WERI-Rb-1 (cell line): ENCODE measurements at regions not wholly inside any gene's neighbourhood (a gene's known extent, or its start where the extent isn't known, plus 50 kb on each side); places are given as distances from the start of the nearest gene placed in this dataset.

Source experiments
- DNase-seq: peaks from one replicate; pipeline ENCODE4 v3.0.0-alpha.2; 2020
- H3K27ac ChIP-seq: fragments of 250-450 bp; sonication (Bioruptor Pico); 2 replicates; pipeline ENCODE4 v1.5.1; 2020; ENCODE audit warnings: mild to moderate bottlenecking, moderate library complexity
- H3K27me3 ChIP-seq: fragments of 250-450 bp; sonication (Bioruptor Pico); 2 replicates; pipeline ENCODE4 v1.5.1; 2021; ENCODE audit warnings: mild to moderate bottlenecking, low read depth, moderate library complexity; ENCODE audit not compliant: insufficient read depth, severe bottlenecking
- H3K36me3 ChIP-seq: fragments of 250-450 bp; sonication (Bioruptor Pico); 2 replicates; pipeline ENCODE4 v1.5.1; 2020; ENCODE audit warnings: mild to moderate bottlenecking, moderate library complexity
- H3K4me3 ChIP-seq: 2 replicates; pipeline ENCODE4 v1.5.1; 2011; ENCODE audit warnings: low read depth, mild to moderate bottlenecking, control low read depth, low read length
- H3K9me3 ChIP-seq: fragments of 250-450 bp; sonication (Bioruptor Pico); 2 replicates; pipeline ENCODE4 v1.5.1; 2021; ENCODE audit warnings: mild to moderate bottlenecking, moderate library complexity; ENCODE audit not compliant: severe bottlenecking
- TF ChIP-seq, protein P1 (sequence below): IDR thresholded peaks from 2 replicates; pipeline ENCODE4 v1.5.1; 2011; ENCODE audit warnings: low read depth, mild to moderate bottlenecking, control low read depth, inconsistent platforms, low read length

DNA sequence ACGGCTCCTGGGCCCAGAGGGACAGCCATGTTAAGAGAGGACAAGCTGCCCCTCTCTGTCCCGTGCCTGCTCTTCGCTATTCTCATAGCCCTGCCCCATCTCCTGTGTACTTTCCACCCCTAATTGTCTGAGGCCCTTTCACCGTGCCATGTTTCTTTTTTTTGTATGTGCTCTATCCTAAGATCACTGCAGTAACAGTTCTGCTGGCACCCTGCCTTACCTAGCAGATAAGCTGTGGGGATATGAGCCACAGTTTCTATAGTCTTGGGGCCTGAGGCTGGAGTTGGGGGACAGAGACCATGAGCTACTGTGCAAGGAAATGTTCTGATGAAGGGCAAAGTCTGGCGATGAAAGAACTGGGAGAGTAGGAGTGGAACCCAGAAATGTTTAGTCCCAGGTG lies 269.5 kb upstream of the CITED2 start:
- Histone ChIP-seq H3K9me3 (peaks cover 3% of the 10 kb centered on the region), H3K27ac (no peak overlapping the region), H3K4me3 (no peak overlapping the region), H3K27me3 (no peaks in the 10 kb centered on the region), H3K36me3 (no peaks in the 10 kb centered on the region)
- TF ChIP-seq, protein P1, sequence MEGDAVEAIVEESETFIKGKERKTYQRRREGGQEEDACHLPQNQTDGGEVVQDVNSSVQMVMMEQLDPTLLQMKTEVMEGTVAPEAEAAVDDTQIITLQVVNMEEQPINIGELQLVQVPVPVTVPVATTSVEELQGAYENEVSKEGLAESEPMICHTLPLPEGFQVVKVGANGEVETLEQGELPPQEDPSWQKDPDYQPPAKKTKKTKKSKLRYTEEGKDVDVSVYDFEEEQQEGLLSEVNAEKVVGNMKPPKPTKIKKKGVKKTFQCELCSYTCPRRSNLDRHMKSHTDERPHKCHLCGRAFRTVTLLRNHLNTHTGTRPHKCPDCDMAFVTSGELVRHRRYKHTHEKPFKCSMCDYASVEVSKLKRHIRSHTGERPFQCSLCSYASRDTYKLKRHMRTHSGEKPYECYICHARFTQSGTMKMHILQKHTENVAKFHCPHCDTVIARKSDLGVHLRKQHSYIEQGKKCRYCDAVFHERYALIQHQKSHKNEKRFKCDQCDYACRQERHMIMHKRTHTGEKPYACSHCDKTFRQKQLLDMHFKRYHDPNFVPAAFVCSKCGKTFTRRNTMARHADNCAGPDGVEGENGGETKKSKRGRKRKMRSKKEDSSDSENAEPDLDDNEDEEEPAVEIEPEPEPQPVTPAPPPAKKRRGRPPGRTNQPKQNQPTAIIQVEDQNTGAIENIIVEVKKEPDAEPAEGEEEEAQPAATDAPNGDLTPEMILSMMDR = no peak
- DNase-seq = no peak

DNA sequence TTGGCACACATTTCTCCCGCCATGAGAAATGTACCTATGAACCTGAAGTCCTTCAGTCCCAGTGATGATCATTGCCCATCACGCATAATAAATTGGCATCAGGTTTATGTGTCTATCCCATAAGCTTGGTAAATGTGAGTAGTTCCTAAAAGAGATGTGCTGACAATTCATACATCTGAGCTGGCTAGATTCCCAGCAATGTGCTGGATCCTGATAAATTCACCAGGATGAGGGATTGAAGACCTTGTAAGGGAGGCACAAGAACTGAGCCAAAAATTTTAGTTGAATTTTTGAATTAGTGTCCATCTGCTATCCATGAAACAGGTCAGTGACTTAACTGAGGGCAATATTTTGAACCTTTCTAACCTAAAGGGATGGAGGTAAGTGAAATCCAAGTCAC lies 267.9 kb upstream of the CITED2 start:
- no peaks in the 10 kb centered on the region for H3K36me3 ChIP-seq
- H3K9me3 ChIP-seq = peaks cover 3% of the 10 kb centered on the region
- TF ChIP-seq, protein P1 = no peak
- DNase-seq = no peak
- H3K4me3 ChIP-seq = no peak overlapping the region
- H3K27ac ChIP-seq = no peak overlapping the region
- H3K27me3 ChIP-seq = no peaks in the 10 kb centered on the region

DNA sequence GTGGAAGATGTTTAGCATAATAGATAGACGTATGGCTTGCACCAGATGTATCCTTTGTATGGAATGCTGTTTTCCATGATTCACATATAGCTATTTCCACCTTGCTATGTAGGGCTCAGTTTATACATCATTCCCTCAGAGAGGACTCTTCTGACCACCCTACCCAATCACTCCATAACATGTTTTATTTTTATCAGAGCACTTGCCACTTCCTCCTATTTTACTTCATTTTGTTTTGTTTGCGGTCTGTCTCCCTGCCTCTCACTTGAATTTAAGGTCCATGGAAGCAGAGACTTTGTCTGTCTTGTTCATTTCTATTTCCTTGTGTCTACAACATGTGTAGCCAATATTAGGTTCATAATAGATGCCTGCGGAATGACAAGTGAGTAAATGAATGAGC lies 266.9 kb upstream of the CITED2 start:
- no peaks in the 10 kb centered on the region for H3K36me3 ChIP-seq
- H3K27ac ChIP-seq = no peak overlapping the region
- H3K9me3 ChIP-seq = no peaks in the 10 kb centered on the region
- TF ChIP-seq, protein P1 = no peak
- no peak for DNase-seq
- H3K4me3 ChIP-seq = no peak overlapping the region
- no peaks in the 10 kb centered on the region for H3K27me3 ChIP-seq

DNA sequence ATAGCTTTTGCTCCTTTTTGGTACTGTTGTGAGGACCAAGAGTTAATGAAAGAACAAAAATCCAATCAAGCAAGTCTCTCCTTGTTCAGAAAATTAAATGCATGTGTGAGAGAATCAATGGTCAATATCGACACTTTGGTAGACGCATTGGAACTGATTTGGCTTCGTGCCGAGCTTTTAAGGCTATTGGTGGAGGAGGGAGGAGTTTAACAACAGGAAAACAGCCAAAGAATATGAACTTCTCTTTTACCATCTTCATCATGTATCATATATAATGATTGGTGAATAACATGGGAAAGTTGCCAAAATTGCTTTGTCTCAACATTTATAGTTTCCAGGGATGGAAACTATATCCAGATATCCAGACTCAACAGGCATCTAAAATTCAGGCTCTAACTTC lies 266.5 kb upstream of the CITED2 start:
- Histone ChIP-seq H3K27me3 (no peaks in the 10 kb centered on the region), H3K9me3 (no peaks in the 10 kb centered on the region), H3K4me3 (no peak overlapping the region), H3K27ac (no peak overlapping the region), H3K36me3 (no peaks in the 10 kb centered on the region)
- TF ChIP-seq, protein P1 = no peak
- DNase-seq = no peak

DNA sequence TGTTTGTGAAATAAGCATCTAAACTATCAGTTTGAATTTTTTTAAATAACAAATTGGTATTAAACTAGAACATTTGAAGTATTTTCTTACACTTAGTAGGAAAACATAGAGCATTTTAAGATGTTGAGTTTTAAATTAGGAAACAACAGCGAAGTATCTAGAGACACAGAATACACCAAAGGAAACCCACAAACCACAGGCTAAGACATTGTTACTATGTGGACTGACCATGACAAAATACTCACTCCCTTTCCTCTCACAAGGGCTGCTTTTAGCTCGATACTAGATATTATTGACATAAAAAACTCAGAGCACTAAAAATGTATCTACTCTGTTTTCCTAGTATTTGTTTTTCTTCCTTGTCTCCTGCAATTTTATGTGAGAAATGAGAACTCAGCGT lies 266.0 kb upstream of the CITED2 start:
- H3K36me3 ChIP-seq = no peaks in the 10 kb centered on the region
- DNase-seq = no peak
- TF ChIP-seq, protein P1 = no peak
- no peak overlapping the region for H3K27ac ChIP-seq
- H3K9me3 ChIP-seq = no peaks in the 10 kb centered on the region
- no peaks in the 10 kb centered on the region for H3K27me3 ChIP-seq
- no peak overlapping the region for H3K4me3 ChIP-seq

DNA sequence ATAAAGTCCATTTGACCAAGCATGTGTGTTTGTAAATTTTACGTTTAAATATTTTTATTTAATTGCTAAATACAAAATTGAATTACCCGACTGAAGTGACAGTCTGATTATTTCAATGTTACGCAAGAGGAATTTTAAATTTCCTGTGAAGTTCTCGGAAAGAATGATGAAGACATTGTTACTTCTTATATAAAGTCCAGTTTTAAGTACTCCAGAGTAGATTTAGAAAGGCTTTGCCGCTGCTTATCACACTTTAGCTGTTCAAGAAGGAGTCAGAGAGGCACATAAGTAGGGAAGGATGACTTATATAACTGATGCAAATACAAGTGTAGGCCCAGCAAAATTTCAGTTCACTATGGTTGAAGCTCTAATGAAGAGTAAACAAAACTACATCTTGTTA lies 265.1 kb upstream of the CITED2 start:
- TF ChIP-seq, protein P1 = no peak
- H3K4me3 ChIP-seq = no peak overlapping the region
- no peaks in the 10 kb centered on the region for H3K9me3 ChIP-seq
- H3K27ac ChIP-seq = no peak overlapping the region
- no peak for DNase-seq
- no peaks in the 10 kb centered on the region for H3K27me3 ChIP-seq
- H3K36me3 ChIP-seq = no peaks in the 10 kb centered on the region
